GM12873 (cell line): ENCODE measurements at regions not wholly inside any gene's neighbourhood (a gene's known extent, or its start where the extent isn't known, plus 50 kb on each side); places are given as distances from the start of the nearest gene placed in this dataset.

Experiments used
- CTCF ChIP-seq: IDR thresholded peaks from 2 replicates; pipeline ENCODE4 v1.5.1; 2012; ENCODE audit warnings: low read depth, mild to moderate bottlenecking, moderate library complexity, low read length, control low read depth; ENCODE audit not compliant: insufficient read depth; ENCODE audit errors: missing control alignments

DNA sequence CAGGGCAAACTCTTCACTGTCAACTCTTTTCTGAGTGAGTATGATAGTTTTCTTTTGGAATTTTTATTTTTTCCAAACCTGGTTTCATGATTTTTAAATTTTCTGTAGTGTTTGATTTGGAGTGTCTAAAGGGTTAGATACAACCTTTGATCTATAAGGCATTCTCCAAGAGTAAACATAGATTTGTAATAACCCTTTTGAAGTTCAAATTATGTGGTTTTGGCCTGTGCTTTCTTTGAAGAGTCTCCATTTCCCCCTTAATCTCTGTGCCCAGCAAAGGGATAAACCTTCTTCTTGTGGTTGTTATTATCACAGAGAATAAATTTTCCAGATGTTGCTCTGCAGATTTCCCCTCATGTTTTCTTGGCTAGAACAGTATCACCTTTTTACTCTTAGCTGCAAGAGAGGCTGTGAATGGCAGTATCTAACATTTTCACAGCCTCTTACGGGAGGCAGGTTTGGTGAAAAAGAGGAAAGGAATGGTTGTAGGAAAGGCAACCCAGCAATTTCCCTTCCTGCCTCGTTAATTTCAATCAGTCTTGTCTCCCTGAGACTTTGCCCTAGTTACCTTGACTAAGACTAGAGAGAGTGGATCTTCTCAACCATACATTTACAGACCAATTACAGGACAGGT, 83.3 kb upstream of the AKIRIN2 start:
- TF ChIP-seq CTCF: no peak

DNA sequence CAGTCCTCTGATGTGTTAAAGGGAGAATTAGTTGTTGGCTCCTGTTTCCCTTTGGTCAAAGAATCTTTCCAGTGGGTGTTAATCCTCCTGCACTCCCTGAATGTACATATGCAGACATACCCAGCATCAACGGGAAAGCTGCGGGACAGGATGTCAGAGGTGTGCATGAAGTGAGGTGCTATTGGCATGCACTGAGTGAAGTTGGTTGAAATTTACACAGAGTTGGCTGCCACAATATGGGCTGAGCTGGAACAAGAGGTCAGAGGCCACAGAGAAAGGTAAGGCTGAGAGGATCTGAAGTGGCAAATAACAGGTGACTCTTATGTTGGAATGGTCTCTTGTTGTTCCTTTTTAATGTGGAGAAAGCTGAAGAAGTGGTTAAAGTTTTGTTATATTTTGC, 82.7 kb upstream of the AKIRIN2 start:
- TF ChIP-seq CTCF: no peak

- TF ChIP-seq CTCF: no peak
Observed at GRCh38 chr6:87784051-87784450, 82.0 kb upstream of the AKIRIN2 start.

- no peak for TF ChIP-seq CTCF
Observed at GRCh38 chr6:87779542-87779941, 77.5 kb upstream of the AKIRIN2 start.

GRCh38 chr6:87772597-87773530, 70.8 kb upstream of the AKIRIN2 start:
- no peak for TF ChIP-seq CTCF

GRCh38 chr6:87767478-87767877, 65.4 kb upstream of the AKIRIN2 start:
- no peak for TF ChIP-seq CTCF

GRCh38 chr6:87766211-87766610, 64.2 kb upstream of the AKIRIN2 start:
- TF ChIP-seq CTCF: no peak
